ENCODE measurements at regions not wholly inside any gene's neighbourhood (a gene's known extent, or its start where the extent isn't known, plus 50 kb on each side); places are given as distances from the start of the nearest gene placed in this dataset.

DNA sequence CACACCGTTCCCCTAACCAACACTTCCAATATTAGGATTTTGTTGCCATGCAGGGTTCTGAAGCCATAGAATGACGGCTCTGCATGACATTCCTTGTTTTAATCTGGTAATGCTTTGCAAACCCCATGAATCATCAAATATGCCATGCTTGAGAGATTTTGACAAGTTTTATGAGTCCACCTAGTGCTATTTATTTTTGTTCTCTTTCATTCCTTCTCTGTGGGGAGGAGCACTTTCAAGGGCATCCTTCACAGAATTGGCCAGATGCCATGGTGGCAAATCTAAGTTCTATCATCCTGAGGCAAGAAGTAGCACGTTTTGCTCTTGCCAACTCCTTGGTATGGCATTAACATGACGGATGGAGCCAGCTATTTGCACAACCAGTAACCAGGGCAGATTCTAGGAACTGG is 268.4 kb downstream of the FAM76B start:
- no peaks in the 10 kb centered on the region for H3K79me1 ChIP-seq (ENCODE audit: low read length)
- H3K79me2 ChIP-seq (ENCODE audit: control insufficient read depth, insufficient read depth, low read length): no peaks in the 10 kb centered on the region
- H3K27me3 ChIP-seq (ENCODE audit: insufficient read depth, low read length, poor library complexity): no peaks in the 10 kb centered on the region
- no peak overlapping the region for H3K23ac ChIP-seq (ENCODE audit: low read length)
- H3K4me3 ChIP-seq (ENCODE audit: low read length): no peak overlapping the region
- H3K36me3 ChIP-seq (ENCODE audit: control insufficient read depth, insufficient read depth, low read length): no peaks in the 10 kb centered on the region
- no peak overlapping the region for H2BK15ac ChIP-seq (replicated peaks; ENCODE audit: low read depth)
- H4K5ac ChIP-seq (ENCODE audit: low read length): no peak overlapping the region
- H3K9ac ChIP-seq (ENCODE audit: low read length): no peak overlapping the region
- DNase-seq: no peak
- no peak overlapping the region for H3K56ac ChIP-seq (ENCODE audit: low read length)
- no CpG with 5 or more reads among the region's 4 CpGs for WGBS (ENCODE audit: extremely low coverage, insufficient coverage, low lambda C conversion rate)
- H2AK5ac ChIP-seq (ENCODE audit: low read length): no peak overlapping the region
- H3K4me2 ChIP-seq (ENCODE audit: low read length): no peak overlapping the region
- no peaks in the 10 kb centered on the region for H3K4me1 ChIP-seq (ENCODE audit: control insufficient read depth, low read depth, low read length)
- no peak overlapping the region for H2BK5ac ChIP-seq (ENCODE audit: low read length)
- no peak overlapping the region for H3K4ac ChIP-seq (ENCODE audit: low read depth, low read length)
- H3K27ac ChIP-seq (ENCODE audit: low read depth, low read length): no peak overlapping the region
- no peak overlapping the region for H2BK120ac ChIP-seq (ENCODE audit: low read depth, low read length)
- no peak overlapping the region for H4K8ac ChIP-seq (ENCODE audit: low read depth, low read length)
- H3K18ac ChIP-seq (ENCODE audit: low read length): no peak overlapping the region

GRCh38 chr11:95520369-95521132 is 269.0 kb downstream of the FAM76B start:
- Histone ChIP-seq H3K79me2 (ENCODE audit: control insufficient read depth, insufficient read depth, low read length) (no peaks in the 10 kb centered on the region), H3K27me3 (ENCODE audit: insufficient read depth, low read length, poor library complexity) (no peaks in the 10 kb centered on the region), H3K36me3 (ENCODE audit: control insufficient read depth, insufficient read depth, low read length) (no peaks in the 10 kb centered on the region), H3K79me1 (ENCODE audit: low read length) (no peaks in the 10 kb centered on the region), H2BK15ac (replicated peaks; ENCODE audit: low read depth) (no peak overlapping the region), H4K5ac (ENCODE audit: low read length) (no peak overlapping the region), H3K56ac (ENCODE audit: low read length) (no peak overlapping the region), H2AK5ac (ENCODE audit: low read length) (no peak overlapping the region), H4K8ac (ENCODE audit: low read depth, low read length) (peak overlapping the region; percentile 17), H3K4me2 (ENCODE audit: low read length) (no peak overlapping the region), H3K4me3 (ENCODE audit: low read length) (no peak overlapping the region), H3K4ac (ENCODE audit: low read depth, low read length) (no peak overlapping the region), H2BK120ac (ENCODE audit: low read depth, low read length) (no peak overlapping the region), H3K23ac (ENCODE audit: low read length) (no peak overlapping the region), H2BK5ac (ENCODE audit: low read length) (no peak overlapping the region), H3K27ac (ENCODE audit: low read depth, low read length) (no peak overlapping the region), H3K4me1 (ENCODE audit: control insufficient read depth, low read depth, low read length) (no peaks in the 10 kb centered on the region), H3K9ac (ENCODE audit: low read length) (no peak overlapping the region), H3K18ac (ENCODE audit: low read length) (no peak overlapping the region)
- WGBS (ENCODE audit: extremely low coverage, insufficient coverage, low lambda C conversion rate): no CpG with 5 or more reads among the region's 8 CpGs
- DNase-seq: no peak

DNA sequence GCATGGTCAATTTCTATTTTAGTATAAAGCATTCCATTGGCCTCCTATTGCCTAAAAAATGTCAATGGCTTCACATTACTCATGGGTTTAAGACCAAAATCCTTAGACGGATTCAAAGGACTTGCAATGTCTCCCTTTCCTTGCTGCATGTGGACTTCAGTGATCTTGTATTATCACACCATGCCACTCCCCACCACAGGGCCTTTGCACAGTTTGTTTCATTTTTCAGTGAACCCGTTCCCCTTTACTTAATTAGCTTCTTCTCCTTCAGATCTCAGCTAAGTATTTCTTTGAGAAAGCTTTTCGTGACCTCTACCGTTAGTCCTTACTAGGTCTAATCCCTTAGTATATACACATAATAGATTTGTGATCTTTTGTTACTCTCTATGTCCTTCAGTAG is 269.7 kb downstream of the FAM76B start:
- H2AK5ac ChIP-seq (ENCODE audit: low read length): no peak overlapping the region
- no peak overlapping the region for H3K23ac ChIP-seq (ENCODE audit: low read length)
- H3K79me2 ChIP-seq (ENCODE audit: control insufficient read depth, insufficient read depth, low read length): no peaks in the 10 kb centered on the region
- H3K4ac ChIP-seq (ENCODE audit: low read depth, low read length): no peak overlapping the region
- H3K27ac ChIP-seq (ENCODE audit: low read depth, low read length): no peak overlapping the region
- WGBS (ENCODE audit: extremely low coverage, insufficient coverage, low lambda C conversion rate): no CpG with 5 or more reads among the region's 4 CpGs
- no peak overlapping the region for H4K8ac ChIP-seq (ENCODE audit: low read depth, low read length)
- no peak overlapping the region for H3K4me3 ChIP-seq (ENCODE audit: low read length)
- no peak overlapping the region for H4K5ac ChIP-seq (ENCODE audit: low read length)
- H3K36me3 ChIP-seq (ENCODE audit: control insufficient read depth, insufficient read depth, low read length): no peaks in the 10 kb centered on the region
- H3K4me2 ChIP-seq (ENCODE audit: low read length): no peak overlapping the region
- no peaks in the 10 kb centered on the region for H3K79me1 ChIP-seq (ENCODE audit: low read length)
- H2BK15ac ChIP-seq (replicated peaks; ENCODE audit: low read depth): no peak overlapping the region
- H3K27me3 ChIP-seq (ENCODE audit: insufficient read depth, low read length, poor library complexity): no peaks in the 10 kb centered on the region
- no peak overlapping the region for H3K56ac ChIP-seq (ENCODE audit: low read length)
- no peak overlapping the region for H2BK5ac ChIP-seq (ENCODE audit: low read length)
- H2BK120ac ChIP-seq (ENCODE audit: low read depth, low read length): no peak overlapping the region
- no peak overlapping the region for H3K9ac ChIP-seq (ENCODE audit: low read length)
- DNase-seq: no peak
- H3K4me1 ChIP-seq (ENCODE audit: control insufficient read depth, low read depth, low read length): no peaks in the 10 kb centered on the region
- H3K18ac ChIP-seq (ENCODE audit: low read length): no peak overlapping the region

GRCh38 chr11:95517453-95517852 is 272.1 kb downstream of the FAM76B start:
- Histone ChIP-seq H3K4me2 (ENCODE audit: low read length) (no peak overlapping the region), H4K5ac (ENCODE audit: low read length) (no peak overlapping the region), H3K79me2 (ENCODE audit: control insufficient read depth, insufficient read depth, low read length) (no peaks in the 10 kb centered on the region), H3K36me3 (ENCODE audit: control insufficient read depth, insufficient read depth, low read length) (no peaks in the 10 kb centered on the region), H3K27me3 (ENCODE audit: insufficient read depth, low read length, poor library complexity) (no peaks in the 10 kb centered on the region), H2AK5ac (ENCODE audit: low read length) (no peak overlapping the region), H3K4me3 (ENCODE audit: low read length) (no peak overlapping the region), H2BK120ac (ENCODE audit: low read depth, low read length) (no peak overlapping the region), H3K56ac (ENCODE audit: low read length) (no peak overlapping the region), H3K27ac (ENCODE audit: low read depth, low read length) (no peak overlapping the region), H3K79me1 (ENCODE audit: low read length) (no peaks in the 10 kb centered on the region), H3K18ac (ENCODE audit: low read length) (no peak overlapping the region), H3K9ac (ENCODE audit: low read length) (no peak overlapping the region), H3K4me1 (ENCODE audit: control insufficient read depth, low read depth, low read length) (no peaks in the 10 kb centered on the region), H3K23ac (ENCODE audit: low read length) (no peak overlapping the region), H4K8ac (ENCODE audit: low read depth, low read length) (no peak overlapping the region), H3K4ac (ENCODE audit: low read depth, low read length) (no peak overlapping the region), H2BK5ac (ENCODE audit: low read length) (no peak overlapping the region), H2BK15ac (replicated peaks; ENCODE audit: low read depth) (no peak overlapping the region)
- WGBS (ENCODE audit: extremely low coverage, insufficient coverage, low lambda C conversion rate): no CpG with 5 or more reads among the region's 1 CpG
- DNase-seq: no peak

GRCh38 chr11:95516786-95517185 is 272.8 kb downstream of the FAM76B start:
- Histone ChIP-seq H3K23ac (ENCODE audit: low read length) (no peak overlapping the region), H3K4ac (ENCODE audit: low read depth, low read length) (no peak overlapping the region), H2AK5ac (ENCODE audit: low read length) (no peak overlapping the region), H4K5ac (ENCODE audit: low read length) (no peak overlapping the region), H3K27me3 (ENCODE audit: insufficient read depth, low read length, poor library complexity) (no peaks in the 10 kb centered on the region), H3K79me1 (ENCODE audit: low read length) (no peaks in the 10 kb centered on the region), H2BK120ac (ENCODE audit: low read depth, low read length) (no peak overlapping the region), H3K4me3 (ENCODE audit: low read length) (no peak overlapping the region), H3K18ac (ENCODE audit: low read length) (no peak overlapping the region), H3K27ac (ENCODE audit: low read depth, low read length) (no peak overlapping the region), H3K79me2 (ENCODE audit: control insufficient read depth, insufficient read depth, low read length) (no peaks in the 10 kb centered on the region), H2BK5ac (ENCODE audit: low read length) (no peak overlapping the region), H3K9ac (ENCODE audit: low read length) (no peak overlapping the region), H4K8ac (ENCODE audit: low read depth, low read length) (no peak overlapping the region), H3K4me1 (ENCODE audit: control insufficient read depth, low read depth, low read length) (no peaks in the 10 kb centered on the region), H2BK15ac (replicated peaks; ENCODE audit: low read depth) (no peak overlapping the region), H3K4me2 (ENCODE audit: low read length) (no peak overlapping the region), H3K56ac (ENCODE audit: low read length) (no peak overlapping the region), H3K36me3 (ENCODE audit: control insufficient read depth, insufficient read depth, low read length) (no peaks in the 10 kb centered on the region)
- DNase-seq: no peak
- WGBS (ENCODE audit: extremely low coverage, insufficient coverage, low lambda C conversion rate): no CpG with 5 or more reads among the region's 2 CpGs

DNA sequence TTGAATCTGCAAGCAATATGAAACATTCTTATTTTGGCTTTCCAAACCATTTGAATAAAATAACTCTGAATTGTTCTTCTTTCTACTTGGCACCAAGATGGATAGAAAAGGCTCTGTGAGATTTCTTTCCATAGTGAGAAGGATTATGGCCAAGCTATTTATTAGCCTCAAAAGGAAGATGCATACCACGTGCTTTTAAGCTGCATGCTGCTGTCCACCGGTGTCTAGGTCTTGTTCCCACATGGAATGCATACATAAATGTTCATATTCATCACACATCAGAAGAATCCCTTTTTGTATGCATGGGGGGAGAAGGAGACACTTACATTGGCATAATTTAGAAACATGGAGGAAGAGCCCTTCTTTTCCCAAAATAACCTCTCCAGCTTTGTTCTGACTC is 273.4 kb downstream of the FAM76B start:
- Histone ChIP-seq H3K4me2 (ENCODE audit: low read length) (no peak overlapping the region), H3K4me1 (ENCODE audit: control insufficient read depth, low read depth, low read length) (no peaks in the 10 kb centered on the region), H3K4me3 (ENCODE audit: low read length) (no peak overlapping the region), H2AK5ac (ENCODE audit: low read length) (no peak overlapping the region), H3K27me3 (ENCODE audit: insufficient read depth, low read length, poor library complexity) (no peaks in the 10 kb centered on the region), H2BK120ac (ENCODE audit: low read depth, low read length) (no peak overlapping the region), H3K18ac (ENCODE audit: low read length) (no peak overlapping the region), H4K8ac (ENCODE audit: low read depth, low read length) (no peak overlapping the region), H3K36me3 (ENCODE audit: control insufficient read depth, insufficient read depth, low read length) (no peaks in the 10 kb centered on the region), H3K9ac (ENCODE audit: low read length) (no peak overlapping the region), H3K79me2 (ENCODE audit: control insufficient read depth, insufficient read depth, low read length) (no peaks in the 10 kb centered on the region), H3K4ac (ENCODE audit: low read depth, low read length) (no peak overlapping the region), H3K27ac (ENCODE audit: low read depth, low read length) (no peak overlapping the region), H3K56ac (ENCODE audit: low read length) (no peak overlapping the region), H2BK5ac (ENCODE audit: low read length) (no peak overlapping the region), H2BK15ac (replicated peaks; ENCODE audit: low read depth) (no peak overlapping the region), H4K5ac (ENCODE audit: low read length) (no peak overlapping the region), H3K79me1 (ENCODE audit: low read length) (no peaks in the 10 kb centered on the region), H3K23ac (ENCODE audit: low read length) (no peak overlapping the region)
- DNase-seq: no peak
- WGBS (ENCODE audit: extremely low coverage, insufficient coverage, low lambda C conversion rate): no CpG with 5 or more reads among the region's 2 CpGs

Data from mesendoderm (in vitro differentiated cells).